Gastrocnemius medialis (tissue), 4 donors: ENCODE measurements at regions not wholly inside any gene's neighbourhood (a gene's known extent, or its start where the extent isn't known, plus 50 kb on each side); places are given as distances from the start of the nearest gene placed in this dataset.

ENCODE experiments used
- ATAC-seq, 2 donors: fragments of 150-250 bp; one replicate each; pipeline ENCODE4 v1.9.1; 2016
- DNase-seq, 2 donors: peaks; one replicate each; pipeline ENCODE4 v3.0.0-alpha.2; 2019
- H3K27ac ChIP-seq, 4 donors: fragments of 200-600 bp; sonication (generic); 1 replicate in 1 of 4; 2 replicates in 3 of 4; pipeline ENCODE4 v1.5.1; 2016 to 2018; ENCODE audit warnings: mild to moderate bottlenecking in 2 of 4, moderate library complexity in 1 of 4
- H3K27me3 ChIP-seq, 3 donors: fragments of 200-600 bp; sonication (generic) in 2 of 3; 1 replicate in 1 of 3; 2 replicates in 2 of 3; pipeline versions ENCODE4 v1.5.1 to v1.6.0; 2016 to 2019; ENCODE audit warnings: mild to moderate bottlenecking in 1 of 3, moderate library complexity in 1 of 3
- H3K36me3 ChIP-seq, 2 donors: fragments of 200-600 bp; sonication (generic) in 1 of 2; one replicate each; pipeline ENCODE4 v1.5.1; 2017 to 2018
- H3K4me1 ChIP-seq, 2 donors: fragments of 200-600 bp; sonication (generic) in 1 of 2; one replicate each; pipeline ENCODE4 v1.5.1; 2016 to 2017; ENCODE audit warnings: mild to moderate bottlenecking in 2 of 2
- H3K4me3 ChIP-seq, 4 donors: fragments of 200-600 bp; sonication (generic) in 3 of 4; 1 replicate in 1 of 4; 2 replicates in 3 of 4; pipeline ENCODE4 v1.5.1; 2016 to 2019; ENCODE audit warnings: mild to moderate bottlenecking in 2 of 4
- H3K9me3 ChIP-seq, 3 donors: fragments of 200-600 bp; sonication (generic) in 2 of 3; 1 replicate in 1 of 3; 2 replicates in 2 of 3; pipeline ENCODE4 v1.5.1; 2016 to 2019
- POLR2A ChIP-seq, 2 donors: fragments of 450-650 bp; IDR thresholded peaks; one replicate each; pipeline ENCODE4 v1.6.1; 2017; ENCODE audit warnings: antibody characterized with exemption in 2 of 2, mild to moderate bottlenecking in 2 of 2, moderate library complexity in 2 of 2
- in situ Hi-C, 4 donors: fragments of 200-750 bp; cut with MboI; loops; one replicate each; pipeline versions ENCODE4 v1.15.0 to v1.8.0; 2017; ENCODE audit warnings: low sequenced_read_pairs in 4 of 4
- intact Hi-C: fragments of 100-400 bp; cut with DNase I; formaldehyde crosslinking; loops from one replicate; pipeline ENCODE4 v1.15.1; 2023; ENCODE audit warnings: low total_unique reads
- TF ChIP-seq, protein P1 (sequence below), 5 experiments: fragments of 450-650 bp in 3 of 5; fragments of 200-600 bp in 2 of 5; sonication (generic) in 2 of 5; IDR thresholded peaks in 4 of 5; conservative IDR thresholded peaks in 1 of 5; 1 replicate in 4 of 5; 2 replicates in 1 of 5; pipeline ENCODE4 v1.5.1; 2016 to 2019; ENCODE audit warnings: antibody characterized with exemption in 5 of 5, mild to moderate bottlenecking in 3 of 5, moderate library complexity in 3 of 5

GRCh38 chr12:111186347-111186746, 182.5 kb downstream of the PHETA1 start:
- DNase-seq (no peak), ATAC-seq (no peak)
- TF ChIP-seq POLR2A (IDR thresholded peaks at IDR 0.05): no peak
- TF ChIP-seq, protein P1, sequence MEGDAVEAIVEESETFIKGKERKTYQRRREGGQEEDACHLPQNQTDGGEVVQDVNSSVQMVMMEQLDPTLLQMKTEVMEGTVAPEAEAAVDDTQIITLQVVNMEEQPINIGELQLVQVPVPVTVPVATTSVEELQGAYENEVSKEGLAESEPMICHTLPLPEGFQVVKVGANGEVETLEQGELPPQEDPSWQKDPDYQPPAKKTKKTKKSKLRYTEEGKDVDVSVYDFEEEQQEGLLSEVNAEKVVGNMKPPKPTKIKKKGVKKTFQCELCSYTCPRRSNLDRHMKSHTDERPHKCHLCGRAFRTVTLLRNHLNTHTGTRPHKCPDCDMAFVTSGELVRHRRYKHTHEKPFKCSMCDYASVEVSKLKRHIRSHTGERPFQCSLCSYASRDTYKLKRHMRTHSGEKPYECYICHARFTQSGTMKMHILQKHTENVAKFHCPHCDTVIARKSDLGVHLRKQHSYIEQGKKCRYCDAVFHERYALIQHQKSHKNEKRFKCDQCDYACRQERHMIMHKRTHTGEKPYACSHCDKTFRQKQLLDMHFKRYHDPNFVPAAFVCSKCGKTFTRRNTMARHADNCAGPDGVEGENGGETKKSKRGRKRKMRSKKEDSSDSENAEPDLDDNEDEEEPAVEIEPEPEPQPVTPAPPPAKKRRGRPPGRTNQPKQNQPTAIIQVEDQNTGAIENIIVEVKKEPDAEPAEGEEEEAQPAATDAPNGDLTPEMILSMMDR (IDR thresholded peaks at IDR 0.05 in 4 of 5, conservative IDR thresholded peaks at IDR 0.05 in 1 of 5): no peak
- Histone ChIP-seq H3K36me3 (no peaks in the 10 kb centered on the region), H3K4me3 (no peak overlapping the region), H3K9me3 (no peaks in the 10 kb centered on the region), H3K4me1 (no peaks in the 10 kb centered on the region), H3K27me3 (peaks cover 0 to 11% (median 7%) of the 10 kb centered on the region in 3 donors), H3K27ac (no peak overlapping the region)
- in situ Hi-C loops: no loop called here
- intact Hi-C loops: no loop called here

- no peak overlapping the region for H3K4me3 ChIP-seq
- H3K27me3 ChIP-seq: peaks cover 0 to 11% (median 9%) of the 10 kb centered on the region in 3 donors
- no peaks in the 10 kb centered on the region for H3K4me1 ChIP-seq
- TF ChIP-seq, protein P1 (IDR thresholded peaks at IDR 0.05 in 4 of 5, conservative IDR thresholded peaks at IDR 0.05 in 1 of 5): no peak
- no peak for TF ChIP-seq POLR2A (IDR thresholded peaks at IDR 0.05)
- H3K9me3 ChIP-seq: no peaks in the 10 kb centered on the region
- no peak overlapping the region for H3K27ac ChIP-seq
- intact Hi-C loops (no loop called here), in situ Hi-C loops (no loop called here)
- ATAC-seq (no peak), DNase-seq (no peak)
- H3K36me3 ChIP-seq: no peaks in the 10 kb centered on the region
Measured at GRCh38 chr12:111185889-111186227, 183.0 kb downstream of the PHETA1 start.

DNA sequence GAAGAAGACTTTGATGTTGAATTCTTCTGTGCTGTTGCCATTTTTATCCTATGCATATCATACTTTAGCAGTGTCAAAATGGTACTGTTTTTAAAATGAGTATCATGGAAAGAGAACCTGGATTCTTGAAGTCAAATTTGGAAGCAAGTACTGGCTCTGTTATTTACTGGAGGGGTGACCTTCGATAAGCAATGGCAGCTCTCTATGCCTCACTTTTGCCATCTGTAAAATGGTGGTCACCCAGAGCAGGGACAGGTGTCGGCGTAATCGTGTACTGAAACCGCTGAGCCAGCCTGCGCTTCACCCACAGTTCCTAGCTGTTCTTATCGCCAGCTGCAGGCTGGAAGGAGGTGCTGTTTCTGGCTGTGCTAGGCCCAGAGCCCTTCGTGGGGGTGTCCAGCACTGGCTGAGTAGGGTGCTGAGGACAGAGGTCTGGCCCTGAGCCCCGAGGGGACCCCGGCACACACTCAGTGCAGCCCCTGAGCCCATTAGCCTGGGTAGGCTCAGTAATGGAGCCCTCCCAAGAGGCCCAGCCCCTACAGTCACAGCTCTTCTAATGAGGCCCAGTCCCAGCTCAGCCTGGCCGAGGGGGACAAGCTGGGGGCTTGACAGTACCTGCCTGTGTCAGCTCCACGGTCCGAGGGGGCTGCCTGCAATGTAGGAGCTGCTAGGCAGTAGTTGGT, 183.5 kb downstream of the PHETA1 start:
- no peak overlapping the region for H3K27ac ChIP-seq
- no peaks in the 10 kb centered on the region for H3K36me3 ChIP-seq
- H3K4me3 ChIP-seq: no peak overlapping the region
- DNase-seq (no peak), ATAC-seq (no peak)
- peaks cover 3 to 11% (median 9%) of the 10 kb centered on the region in 3 donors for H3K27me3 ChIP-seq
- intact Hi-C loops: no loop called here
- in situ Hi-C loops: no loop called here
- no peaks in the 10 kb centered on the region for H3K9me3 ChIP-seq
- no peaks in the 10 kb centered on the region for H3K4me1 ChIP-seq
- no peak for TF ChIP-seq POLR2A (IDR thresholded peaks at IDR 0.05)

DNA sequence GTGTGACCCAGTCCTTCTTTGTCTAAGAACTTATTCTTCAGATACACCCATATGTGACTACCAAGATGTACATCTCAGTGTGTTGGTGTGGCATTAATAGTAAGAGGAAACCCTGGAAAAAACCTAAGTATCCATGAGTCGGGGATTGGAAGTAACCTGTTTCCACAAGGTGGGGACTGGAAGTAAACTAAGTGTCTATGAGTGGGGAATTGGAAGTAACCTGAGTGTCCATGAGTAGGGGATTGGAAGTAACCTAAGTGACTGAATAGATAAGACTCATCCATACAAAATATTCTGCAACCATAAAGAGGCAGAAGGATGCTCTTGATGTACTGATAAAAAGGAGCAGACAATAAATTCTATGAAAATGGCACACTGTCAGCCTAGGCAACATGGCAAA, 184.7 kb downstream of the PHETA1 start:
- H3K27me3 ChIP-seq: peaks cover 3 to 12% (median 11%) of the 10 kb centered on the region in 3 donors
- intact Hi-C loops: no loop called here

DNA sequence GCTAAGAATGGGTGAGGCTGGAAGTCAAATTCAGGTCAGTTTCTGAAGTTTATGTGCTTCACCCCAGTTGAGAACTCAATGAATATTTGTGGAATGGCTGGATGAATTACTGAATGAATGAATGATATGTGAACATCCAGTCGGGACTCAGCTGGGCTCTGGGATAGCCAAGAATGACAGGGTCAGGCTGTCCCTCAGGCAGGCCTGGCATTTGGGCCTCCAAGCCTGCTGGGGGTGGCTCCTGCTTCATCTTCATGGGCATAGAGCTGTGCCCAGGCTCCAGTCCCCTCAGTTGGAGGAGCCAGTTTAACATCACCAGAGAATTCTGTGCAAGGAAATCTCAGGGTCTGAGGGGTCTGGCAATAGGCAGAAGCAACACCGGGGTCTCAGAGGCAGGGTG, 185.8 kb downstream of the PHETA1 start:
- Histone ChIP-seq H3K4me1 (no peaks in the 10 kb centered on the region), H3K9me3 (no peaks in the 10 kb centered on the region), H3K4me3 (no peak overlapping the region), H3K27me3 (peaks cover 3 to 13% (median 11%) of the 10 kb centered on the region in 3 donors), H3K36me3 (no peaks in the 10 kb centered on the region), H3K27ac (no peak overlapping the region)
- in situ Hi-C loops (no loop called here), intact Hi-C loops (no loop called here)
- TF ChIP-seq POLR2A (IDR thresholded peaks at IDR 0.05): no peak
- TF ChIP-seq, protein P1 (IDR thresholded peaks at IDR 0.05 in 4 of 5, conservative IDR thresholded peaks at IDR 0.05 in 1 of 5): no peak
- ATAC-seq: no peak
- no peak for DNase-seq

More for the DNA sequence above, 184.7 kb downstream of the PHETA1 start:
- no peak overlapping the region for H3K4me3 ChIP-seq
- H3K9me3 ChIP-seq: no peaks in the 10 kb centered on the region
- no peak overlapping the region for H3K27ac ChIP-seq
- TF ChIP-seq POLR2A (IDR thresholded peaks at IDR 0.05): no peak
- TF ChIP-seq, protein P1 (IDR thresholded peaks at IDR 0.05 in 4 of 5, conservative IDR thresholded peaks at IDR 0.05 in 1 of 5): no peak
- ATAC-seq: no peak
- in situ Hi-C loops: no loop called here
- DNase-seq: no peak
- no peaks in the 10 kb centered on the region for H3K36me3 ChIP-seq
- H3K4me1 ChIP-seq: no peaks in the 10 kb centered on the region
